HEK293 (cell line): ENCODE measurements at regions not wholly inside any gene's neighbourhood (a gene's known extent, or its start where the extent isn't known, plus 50 kb on each side); places are given as distances from the start of the nearest gene placed in this dataset.

Source experiments
- SETDB1 ChIP-seq: IDR thresholded peaks from one replicate; pipeline ENCODE4 v1.6.1; 2017; ENCODE audit warnings: mild to moderate bottlenecking, low read length, moderate library complexity, mixed read lengths; ENCODE audit not compliant: insufficient read length
- ZNF114 ChIP-seq: fragments of 450-650 bp; formaldehyde crosslinking; IDR thresholded peaks from 2 replicates; pipeline ENCODE4 v1.5.0; 2017; ENCODE audit warnings: missing biosample characterization, missing genetic modification characterization
- ZNF324 ChIP-seq: fragments of 450-650 bp; formaldehyde crosslinking; IDR thresholded peaks from 2 replicates; pipeline ENCODE4 v1.5.1; 2016; ENCODE audit warnings: missing biosample characterization, missing genetic modification characterization
- ZNF423 ChIP-seq: fragments of 450-650 bp; formaldehyde crosslinking; IDR thresholded peaks from 2 replicates; pipeline ENCODE4 v1.5.1; 2016; ENCODE audit warnings: missing biosample characterization, missing genetic modification characterization
- ZNF549 ChIP-seq: fragments of 450-650 bp; IDR thresholded peaks from 2 replicates; pipeline ENCODE4 v1.5.1; 2018; ENCODE audit warnings: missing biosample characterization, missing genetic modification characterization, mild to moderate bottlenecking, inconsistent platforms, moderate library complexity
- TF ChIP-seq, protein P1 (sequence below): fragments of 450-650 bp; formaldehyde crosslinking; IDR thresholded peaks from 2 replicates; pipeline ENCODE4 v1.5.1; 2016; ENCODE audit warnings: missing biosample characterization, missing genetic modification characterization
- TF ChIP-seq, protein P2 (sequence below): fragments of 450-650 bp; formaldehyde crosslinking; IDR thresholded peaks from 2 replicates; pipeline ENCODE4 v1.5.1; 2016; ENCODE audit warnings: missing biosample characterization, missing genetic modification characterization
- TF ChIP-seq, protein P3 (sequence below): fragments of 450-650 bp; formaldehyde crosslinking; IDR thresholded peaks from 2 replicates; pipeline ENCODE4 v1.5.1; 2016; ENCODE audit warnings: missing biosample characterization, missing genetic modification characterization

DNA sequence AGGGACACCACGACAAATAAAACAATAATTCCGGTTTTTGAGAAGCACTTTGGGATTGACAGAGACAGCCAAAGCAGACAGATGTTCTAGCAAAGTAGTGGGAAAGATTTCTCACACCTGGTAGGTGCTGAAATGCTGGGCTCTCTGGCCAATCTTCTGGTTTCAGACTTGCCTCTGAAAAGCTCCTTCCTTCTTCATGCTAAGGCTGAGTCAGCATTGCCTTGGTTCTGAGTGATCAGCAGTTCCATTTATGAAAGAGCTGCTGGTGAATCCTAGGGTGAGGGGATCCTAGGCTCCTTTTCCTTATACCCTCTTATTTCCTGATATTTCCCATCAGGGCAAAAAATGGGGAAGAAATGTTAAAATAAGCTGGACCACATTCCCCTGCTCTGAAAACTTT, 268.7 kb upstream of the SALL1 start:
- TF ChIP-seq, protein P1, sequence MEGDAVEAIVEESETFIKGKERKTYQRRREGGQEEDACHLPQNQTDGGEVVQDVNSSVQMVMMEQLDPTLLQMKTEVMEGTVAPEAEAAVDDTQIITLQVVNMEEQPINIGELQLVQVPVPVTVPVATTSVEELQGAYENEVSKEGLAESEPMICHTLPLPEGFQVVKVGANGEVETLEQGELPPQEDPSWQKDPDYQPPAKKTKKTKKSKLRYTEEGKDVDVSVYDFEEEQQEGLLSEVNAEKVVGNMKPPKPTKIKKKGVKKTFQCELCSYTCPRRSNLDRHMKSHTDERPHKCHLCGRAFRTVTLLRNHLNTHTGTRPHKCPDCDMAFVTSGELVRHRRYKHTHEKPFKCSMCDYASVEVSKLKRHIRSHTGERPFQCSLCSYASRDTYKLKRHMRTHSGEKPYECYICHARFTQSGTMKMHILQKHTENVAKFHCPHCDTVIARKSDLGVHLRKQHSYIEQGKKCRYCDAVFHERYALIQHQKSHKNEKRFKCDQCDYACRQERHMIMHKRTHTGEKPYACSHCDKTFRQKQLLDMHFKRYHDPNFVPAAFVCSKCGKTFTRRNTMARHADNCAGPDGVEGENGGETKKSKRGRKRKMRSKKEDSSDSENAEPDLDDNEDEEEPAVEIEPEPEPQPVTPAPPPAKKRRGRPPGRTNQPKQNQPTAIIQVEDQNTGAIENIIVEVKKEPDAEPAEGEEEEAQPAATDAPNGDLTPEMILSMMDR (tag by site-specific recombination) = no peak
- no peak for TF ChIP-seq ZNF114 (tag by site-specific recombination)
- TF ChIP-seq, protein P2, sequence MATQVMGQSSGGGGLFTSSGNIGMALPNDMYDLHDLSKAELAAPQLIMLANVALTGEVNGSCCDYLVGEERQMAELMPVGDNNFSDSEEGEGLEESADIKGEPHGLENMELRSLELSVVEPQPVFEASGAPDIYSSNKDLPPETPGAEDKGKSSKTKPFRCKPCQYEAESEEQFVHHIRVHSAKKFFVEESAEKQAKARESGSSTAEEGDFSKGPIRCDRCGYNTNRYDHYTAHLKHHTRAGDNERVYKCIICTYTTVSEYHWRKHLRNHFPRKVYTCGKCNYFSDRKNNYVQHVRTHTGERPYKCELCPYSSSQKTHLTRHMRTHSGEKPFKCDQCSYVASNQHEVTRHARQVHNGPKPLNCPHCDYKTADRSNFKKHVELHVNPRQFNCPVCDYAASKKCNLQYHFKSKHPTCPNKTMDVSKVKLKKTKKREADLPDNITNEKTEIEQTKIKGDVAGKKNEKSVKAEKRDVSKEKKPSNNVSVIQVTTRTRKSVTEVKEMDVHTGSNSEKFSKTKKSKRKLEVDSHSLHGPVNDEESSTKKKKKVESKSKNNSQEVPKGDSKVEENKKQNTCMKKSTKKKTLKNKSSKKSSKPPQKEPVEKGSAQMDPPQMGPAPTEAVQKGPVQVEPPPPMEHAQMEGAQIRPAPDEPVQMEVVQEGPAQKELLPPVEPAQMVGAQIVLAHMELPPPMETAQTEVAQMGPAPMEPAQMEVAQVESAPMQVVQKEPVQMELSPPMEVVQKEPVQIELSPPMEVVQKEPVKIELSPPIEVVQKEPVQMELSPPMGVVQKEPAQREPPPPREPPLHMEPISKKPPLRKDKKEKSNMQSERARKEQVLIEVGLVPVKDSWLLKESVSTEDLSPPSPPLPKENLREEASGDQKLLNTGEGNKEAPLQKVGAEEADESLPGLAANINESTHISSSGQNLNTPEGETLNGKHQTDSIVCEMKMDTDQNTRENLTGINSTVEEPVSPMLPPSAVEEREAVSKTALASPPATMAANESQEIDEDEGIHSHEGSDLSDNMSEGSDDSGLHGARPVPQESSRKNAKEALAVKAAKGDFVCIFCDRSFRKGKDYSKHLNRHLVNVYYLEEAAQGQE (tag by site-specific recombination) = no peak
- TF ChIP-seq ZNF324 (tag by site-specific recombination) = no peak
- TF ChIP-seq, protein P3, sequence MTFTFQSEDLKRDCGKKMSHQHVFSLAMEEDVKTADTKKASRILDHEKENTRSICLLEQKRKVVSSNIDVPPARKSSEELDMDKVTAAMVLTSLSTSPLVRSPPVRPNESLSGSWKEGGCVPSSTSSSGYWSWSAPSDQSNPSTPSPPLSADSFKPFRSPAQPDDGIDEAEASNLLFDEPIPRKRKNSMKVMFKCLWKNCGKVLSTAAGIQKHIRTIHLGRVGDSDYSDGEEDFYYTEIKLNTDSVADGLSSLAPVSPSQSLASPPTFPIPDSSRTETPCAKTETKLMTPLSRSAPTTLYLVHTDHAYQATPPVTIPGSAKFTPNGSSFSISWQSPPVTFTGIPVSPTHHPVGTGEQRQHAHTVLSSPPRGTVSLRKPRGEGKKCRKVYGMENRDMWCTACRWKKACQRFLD = no peak
- TF ChIP-seq ZNF423 (tag by site-specific recombination) = no peak
- TF ChIP-seq SETDB1 = no peak
- TF ChIP-seq ZNF549 (tag by site-specific recombination) = no peak
